T-cell (primary cell): ENCODE measurements at regions not wholly inside any gene's neighbourhood (a gene's known extent, or its start where the extent isn't known, plus 50 kb on each side); places are given as distances from the start of the nearest gene placed in this dataset.
"Not testable (repeated sequence)": the region's sequence is repeated elsewhere in the genome, so short reads cannot be mapped to it uniquely, and the experiment has no call there.

Source experiments
- ATAC-seq, 4 experiments: fragments of 200-7000 bp in 3 of 4; fragments of 150-1000 bp in 1 of 4; cut with Tn5 transposase; replicated peaks in 1 of 4; 1 replicate in 3 of 4; 2 replicates in 1 of 4; pipeline ENCODE4 v1.10.0; 2021; ENCODE audit warnings: moderate library complexity in 3 of 4, mild to moderate bottlenecking in 2 of 4, moderate number of reproducible peaks in 1 of 4
- CTCF ChIA-PET, 2 donors: fragments of 300-600 bp; sonication (Branson Sonifier 250); formaldehyde crosslinking; loops; one replicate each; lab custom pipeline; 2022; ENCODE audit warnings: antibody characterized with exemption in 2 of 2; lab: Charles Lee
- POLR2A ChIA-PET, 2 donors: fragments of 300-600 bp; sonication (Branson Sonifier 250); formaldehyde crosslinking; loops; one replicate each; lab custom pipeline; 2022; ENCODE audit warnings: antibody characterized with exemption in 2 of 2; lab: Charles Lee
- DNase-seq, 35 experiments: peaks; one replicate each; pipeline versions ENCODE4 v3.0.0 to v3.0.0-alpha.2; 2013 to 2023
- H3K27ac ChIP-seq: one replicate; pipeline ENCODE4 v1.5.1; 2013; ENCODE audit warnings: low read length
- H3K27me3 ChIP-seq, 2 experiments: replicated peaks in 1 of 2; 1 replicate in 1 of 2; 2 replicates in 1 of 2; pipeline versions ENCODE4 v1.6.1 to v1.7.0; 2013; ENCODE audit warnings: low read length in 1 of 2, mixed read lengths in 1 of 2; ENCODE audit not compliant: control insufficient read depth in 2 of 2, insufficient read depth in 2 of 2; ENCODE audit errors: extremely low read depth in 1 of 2
- H3K36me3 ChIP-seq, 2 donors: 1 replicate in 1 of 2; 2 replicates in 1 of 2; pipeline versions ENCODE4 v1.6.1 to v1.7.0; 2013; ENCODE audit warnings: low read length in 1 of 2; ENCODE audit not compliant: control insufficient read depth in 2 of 2, insufficient read depth in 1 of 2; ENCODE audit errors: extremely low read depth in 1 of 2
- H3K4me1 ChIP-seq, 2 experiments: 1 replicate in 1 of 2; 2 replicates in 1 of 2; pipeline versions ENCODE4 v1.6.1 to v1.7.0; 2013; ENCODE audit warnings: low read length in 2 of 2, mixed read lengths in 1 of 2; ENCODE audit not compliant: insufficient read depth in 2 of 2, control insufficient read depth in 1 of 2; ENCODE audit errors: extremely low read depth in 1 of 2
- H3K4me3 ChIP-seq, 2 donors: 1 replicate in 1 of 2; 2 replicates in 1 of 2; pipeline versions ENCODE4 v1.5.1 to v1.7.0; 2013; ENCODE audit warnings: mild to moderate bottlenecking in 2 of 2, low read length in 1 of 2, moderate library complexity in 1 of 2; ENCODE audit not compliant: control insufficient read depth in 1 of 2; ENCODE audit errors: extremely low read depth in 1 of 2
- H3K9me3 ChIP-seq: 2 replicates; pipeline ENCODE4 v1.7.0; 2013
- H3K27ac Mint-ChIP-seq, 2 donors: one replicate each; pipeline ENCODE4 v1.8.0; 2020 to 2021; ENCODE audit warnings: mild to moderate bottlenecking in 2 of 2, mixed read lengths in 2 of 2
- H3K27me3 Mint-ChIP-seq, 2 donors: one replicate each; pipeline ENCODE4 v1.8.0; 2021 to 2022; ENCODE audit warnings: mixed read lengths in 2 of 2
- H3K36me3 Mint-ChIP-seq: one replicate; pipeline ENCODE4 v1.8.0; 2021; ENCODE audit warnings: mixed read lengths
- H3K4me1 Mint-ChIP-seq, 3 donors: one replicate each; pipeline ENCODE4 v1.8.0; 2020 to 2022; ENCODE audit warnings: mixed read lengths in 3 of 3, mild to moderate bottlenecking in 1 of 3
- H3K4me3 Mint-ChIP-seq, 3 donors: one replicate each; pipeline ENCODE4 v1.8.0; 2020 to 2022; ENCODE audit warnings: mild to moderate bottlenecking in 3 of 3, mixed read lengths in 3 of 3, moderate library complexity in 3 of 3
- H3K9me3 Mint-ChIP-seq, 3 donors: one replicate each; pipeline ENCODE4 v1.8.0; 2020 to 2022; ENCODE audit warnings: mixed read lengths in 3 of 3
- WGBS: methylation state at CpG from one replicate; pipeline ENCODE4 v1.1.5; 2013; ENCODE audit warnings: missing lambda C conversion rate; ENCODE audit not compliant: insufficient coverage; 5-methylcytosine and 5-hydroxymethylcytosine counted together

DNA sequence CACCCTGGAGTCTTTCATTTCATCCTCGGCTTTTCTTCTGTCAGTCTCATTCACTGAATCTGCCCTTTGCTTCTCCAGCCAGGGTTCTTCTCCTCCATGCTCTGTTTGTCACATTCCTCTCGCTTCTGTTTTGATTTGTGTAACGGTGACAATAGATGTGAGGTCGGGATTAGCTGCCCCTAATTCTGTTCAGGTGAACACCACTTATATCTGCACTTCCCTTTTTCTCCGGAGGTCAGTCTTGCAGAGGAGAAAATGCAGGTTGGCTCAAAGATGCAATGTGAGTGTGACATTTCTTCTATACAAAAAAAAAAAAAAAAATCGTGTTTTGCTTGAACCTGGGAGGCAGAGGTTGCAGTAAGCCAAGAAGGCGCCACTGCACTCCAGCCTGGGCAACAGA is 262.9 kb downstream of the ASMT start:
- CTCF ChIA-PET, result no interaction called here

DNA sequence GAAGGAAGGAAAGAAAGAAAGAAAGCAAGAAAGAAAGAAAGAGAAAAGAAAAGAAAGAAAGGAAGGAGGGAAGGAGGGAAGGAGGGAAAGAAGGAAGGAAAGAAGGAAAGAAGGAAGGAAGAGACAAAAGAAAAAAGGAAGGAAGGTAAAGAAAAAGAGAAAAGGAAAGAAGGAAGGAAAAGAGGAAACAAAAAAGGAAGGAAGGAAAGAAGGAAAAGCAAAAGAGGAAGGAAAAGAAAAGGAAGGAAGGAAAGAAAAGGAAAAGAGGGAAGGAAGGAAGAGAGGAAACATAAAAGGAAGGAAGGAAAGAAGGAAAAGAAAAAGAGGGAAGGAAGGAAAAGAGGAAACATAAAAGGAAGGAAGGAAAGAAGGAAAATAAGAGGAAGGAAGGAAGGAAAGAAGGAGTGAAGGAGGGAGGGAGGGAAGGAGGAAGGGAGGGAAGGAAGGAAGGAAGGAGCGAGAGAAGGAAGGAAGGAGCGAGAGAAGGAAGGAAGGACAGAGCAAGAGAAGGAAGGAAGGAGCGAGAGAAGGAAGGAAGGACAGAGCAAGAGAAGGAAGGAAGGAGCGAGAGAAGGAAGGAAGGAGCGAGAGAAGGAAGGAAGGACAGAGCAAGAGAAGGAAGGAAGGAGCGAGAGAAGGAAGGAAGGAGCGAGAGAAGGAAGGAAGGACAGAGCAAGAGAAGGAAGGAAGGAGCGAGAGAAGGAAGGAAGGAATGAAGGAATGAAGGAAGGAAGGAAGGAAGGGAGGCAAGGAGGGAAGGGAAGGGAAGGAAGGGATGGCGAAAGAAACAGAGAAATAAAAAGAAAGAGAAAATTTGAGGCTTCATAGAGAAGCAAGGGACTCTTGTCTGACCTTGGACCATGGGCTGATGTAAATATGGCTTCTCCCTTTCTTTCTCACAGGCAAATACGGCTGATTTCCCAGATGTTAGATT is 266.3 kb downstream of the ASMT start:
- H3K4me3 Mint-ChIP-seq, CTCF ChIA-PET, H3K4me1 ChIP-seq, H3K27ac Mint-ChIP-seq, H3K27ac ChIP-seq, H3K36me3 ChIP-seq, DNase-seq, ATAC-seq, H3K4me1 Mint-ChIP-seq, H3K9me3 Mint-ChIP-seq, H3K4me3 ChIP-seq, H3K9me3 ChIP-seq, H3K36me3 Mint-ChIP-seq, POLR2A ChIA-PET: not testable (repeated sequence)
- H3K27me3 ChIP-seq, result peaks cover 0 to 11% of the 10 kb centered on the region in 2 experiments
- WGBS, result 85% methylated on average over 4 of the region's 10 CpGs
- H3K27me3 Mint-ChIP-seq, result peaks cover 12 to 29% of the 10 kb centered on the region in 2 donors

More for the DNA sequence above, 262.9 kb downstream of the ASMT start:
- H3K4me1 Mint-ChIP-seq, result no peaks in the 10 kb centered on the region
- H3K36me3 ChIP-seq, result no peaks in the 10 kb centered on the region
- no peak overlapping the region for H3K4me3 ChIP-seq
- POLR2A ChIA-PET, result no interaction called here
- no peaks in the 10 kb centered on the region for H3K36me3 Mint-ChIP-seq
- H3K4me3 Mint-ChIP-seq, result no peak overlapping the region
- H3K27ac Mint-ChIP-seq, result no peak overlapping the region
- H3K27me3 ChIP-seq, result peaks cover 0 to 6% of the 10 kb centered on the region in 2 experiments
- ATAC-seq, result no peak
- WGBS, result no CpG with 5 or more reads among the region's 7 CpGs
- no peaks in the 10 kb centered on the region for H3K9me3 ChIP-seq
- peaks cover 5 to 8% of the 10 kb centered on the region in 2 donors for H3K27me3 Mint-ChIP-seq
- no peaks in the 10 kb centered on the region for H3K4me1 ChIP-seq
- H3K27ac ChIP-seq, result no peak overlapping the region
- no peak for DNase-seq
- peaks cover 0 to 12% (median 8%) of the 10 kb centered on the region in 3 donors for H3K9me3 Mint-ChIP-seq

DNA sequence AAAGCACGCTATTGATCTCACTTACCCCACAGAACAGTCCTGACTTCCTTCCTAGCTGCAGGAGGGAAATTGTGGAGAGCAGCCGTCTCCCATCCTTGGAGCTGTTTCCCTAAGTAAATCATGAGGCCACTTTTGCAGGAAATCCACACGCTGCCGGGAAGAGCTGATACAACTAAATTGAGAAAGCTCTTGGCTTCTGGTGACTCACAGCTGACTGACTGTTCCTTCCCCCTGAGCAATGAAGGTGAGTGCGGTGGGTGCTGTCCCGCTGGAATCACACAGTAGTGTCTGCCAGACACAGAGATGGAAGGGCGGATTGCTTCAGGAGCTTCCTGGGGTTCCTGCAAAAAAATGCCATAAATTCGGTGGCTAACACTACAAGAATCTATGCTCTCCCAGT is 268.9 kb downstream of the ASMT start:
- Histone ChIP-seq H3K27ac (no peak overlapping the region), H3K4me3 (no peak overlapping the region), H3K27me3 (peaks cover 0 to 9% of the 10 kb centered on the region in 2 experiments), H3K36me3 (no peaks in the 10 kb centered on the region), H3K9me3 (no peaks in the 10 kb centered on the region), H3K4me1 (no peaks in the 10 kb centered on the region)
- H3K4me1 Mint-ChIP-seq, result no peaks in the 10 kb centered on the region
- CTCF ChIA-PET, result no interaction called here
- H3K4me3 Mint-ChIP-seq, result no peak overlapping the region
- ATAC-seq (no peak), DNase-seq (no peak)
- no peaks in the 10 kb centered on the region for H3K36me3 Mint-ChIP-seq
- H3K27me3 Mint-ChIP-seq, result peaks cover 7 to 29% of the 10 kb centered on the region in 2 donors
- no peak overlapping the region for H3K27ac Mint-ChIP-seq
- peaks cover 0 to 9% (median 4%) of the 10 kb centered on the region in 3 donors for H3K9me3 Mint-ChIP-seq
- POLR2A ChIA-PET, result no interaction called here
- 21% methylated on average over 6 of the region's 8 CpGs for WGBS

DNA sequence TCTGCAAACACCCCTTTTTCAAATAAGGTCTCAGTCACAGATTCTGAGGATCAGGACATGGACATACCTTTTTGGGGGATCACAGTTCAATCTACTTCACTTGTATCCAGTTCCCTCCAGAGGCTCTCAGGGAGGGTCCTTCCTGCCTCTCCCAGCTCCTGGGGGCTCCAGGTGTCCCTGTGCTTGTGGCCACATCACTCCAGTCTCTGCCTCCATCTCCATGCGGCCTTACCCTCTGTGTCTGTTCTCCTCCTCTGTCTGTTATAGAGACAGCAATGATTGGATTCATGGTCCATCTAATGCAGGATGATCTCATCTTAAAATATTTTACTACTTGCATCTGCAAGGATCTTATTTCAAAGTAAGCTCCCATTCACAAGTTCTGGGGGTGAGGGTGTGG is 269.6 kb downstream of the ASMT start:
- Mint-ChIP-seq H3K4me3 (no peak overlapping the region), H3K9me3 (peaks cover 0 to 6% (median 4%) of the 10 kb centered on the region in 3 donors), H3K36me3 (no peaks in the 10 kb centered on the region), H3K4me1 (no peaks in the 10 kb centered on the region), H3K27ac (no peak overlapping the region), H3K27me3 (peaks cover 7 to 29% of the 10 kb centered on the region in 2 donors)
- Histone ChIP-seq H3K27me3 (peaks cover 0 to 11% of the 10 kb centered on the region in 2 experiments), H3K27ac (no peak overlapping the region), H3K4me1 (no peaks in the 10 kb centered on the region), H3K4me3 (no peak overlapping the region), H3K36me3 (no peaks in the 10 kb centered on the region), H3K9me3 (no peaks in the 10 kb centered on the region)
- no peak for DNase-seq
- WGBS, result no CpG with 5 or more reads among the region's 1 CpG
- ATAC-seq, result no peak
- CTCF ChIA-PET, result no interaction called here
- POLR2A ChIA-PET, result no interaction called here

DNA sequence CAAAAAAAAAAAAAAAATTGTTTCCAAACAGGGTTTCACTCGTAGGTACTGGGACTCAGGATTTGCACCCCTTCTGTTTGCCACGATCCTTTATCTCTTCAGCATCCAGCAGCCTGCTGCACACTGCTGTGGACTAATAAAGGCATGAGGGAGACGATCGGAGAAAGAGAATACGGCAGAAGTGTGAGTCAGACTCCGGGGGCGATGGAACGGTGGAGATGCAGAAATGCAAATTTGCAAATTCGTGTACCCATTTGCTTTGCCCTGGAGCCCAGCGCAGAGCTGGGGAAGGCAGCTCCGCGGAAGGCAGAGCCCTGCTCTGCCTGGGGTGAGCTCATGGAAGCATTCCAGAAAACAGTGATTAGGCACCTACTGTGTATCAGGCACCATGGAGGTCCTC is 270.3 kb downstream of the ASMT start:
- ChIA-PET POLR2A (no interaction called here), CTCF (no interaction called here)
- no peaks in the 10 kb centered on the region for H3K4me1 ChIP-seq
- Mint-ChIP-seq H3K36me3 (no peaks in the 10 kb centered on the region), H3K27me3 (peaks cover 9 to 28% of the 10 kb centered on the region in 2 donors), H3K9me3 (peaks cover 0 to 4% (median 1%) of the 10 kb centered on the region in 3 donors), H3K27ac (no peak overlapping the region), H3K4me1 (no peaks in the 10 kb centered on the region), H3K4me3 (no peak overlapping the region)
- ATAC-seq (no peak), DNase-seq (no peak)
- peaks cover 0 to 11% of the 10 kb centered on the region in 2 experiments for H3K27me3 ChIP-seq
- no peaks in the 10 kb centered on the region for H3K9me3 ChIP-seq
- H3K36me3 ChIP-seq, result no peaks in the 10 kb centered on the region
- H3K4me3 ChIP-seq, result no peak overlapping the region
- WGBS, result 85% methylated on average over 10 of the region's 12 CpGs
- no peak overlapping the region for H3K27ac ChIP-seq

DNA sequence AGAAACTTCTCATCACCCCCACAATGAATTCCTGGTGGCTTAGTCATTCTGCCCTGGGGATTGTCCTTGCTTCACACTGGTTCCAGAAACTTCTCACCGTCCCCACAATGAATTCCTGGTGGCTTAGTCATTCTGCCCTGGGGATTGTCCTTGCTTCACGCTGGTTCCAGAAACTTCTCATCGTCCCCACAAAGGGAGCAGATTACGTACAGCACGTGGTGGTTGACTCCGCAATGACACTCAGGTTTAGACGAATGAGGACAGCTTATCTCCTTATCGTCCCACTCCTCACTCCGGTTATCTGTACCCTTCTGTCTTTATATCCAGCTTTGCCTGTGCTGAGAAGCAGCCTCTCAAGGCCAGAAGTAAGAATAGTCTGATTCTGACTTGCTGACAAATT is 273.4 kb downstream of the ASMT start:
- CTCF ChIA-PET, result not testable (repeated sequence)

More for the DNA sequence above, 273.4 kb downstream of the ASMT start:
- H3K9me3 Mint-ChIP-seq, H3K4me1 Mint-ChIP-seq, H3K27ac Mint-ChIP-seq, H3K36me3 Mint-ChIP-seq, H3K9me3 ChIP-seq, POLR2A ChIA-PET, H3K4me3 ChIP-seq, H3K27ac ChIP-seq, DNase-seq, H3K4me1 ChIP-seq, ATAC-seq, H3K4me3 Mint-ChIP-seq, H3K36me3 ChIP-seq: not testable (repeated sequence)
- H3K27me3 Mint-ChIP-seq, result peaks cover 10 to 22% of the 10 kb centered on the region in 2 donors
- H3K27me3 ChIP-seq, result peaks cover 0 to 11% of the 10 kb centered on the region in 2 experiments
- WGBS, result 98% methylated on average over 6 of the region's 9 CpGs
